GM21737 (cell line): ENCODE measurements at regions not wholly inside any gene's neighbourhood (a gene's known extent, or its start where the extent isn't known, plus 50 kb on each side); places are given as distances from the start of the nearest gene placed in this dataset.
"Not testable (repeated sequence)": the region's sequence is repeated elsewhere in the genome, so short reads cannot be mapped to it uniquely, and the experiment has no call there.

Source experiments
- ATAC-seq: cut with Tn5 transposase; IDR thresholded peaks from one replicate; pipeline ENCODE4 v1.9.1; 2021; ENCODE audit warnings: mild to moderate bottlenecking, moderate library complexity; ENCODE audit not compliant: unreplicated experiment

DNA sequence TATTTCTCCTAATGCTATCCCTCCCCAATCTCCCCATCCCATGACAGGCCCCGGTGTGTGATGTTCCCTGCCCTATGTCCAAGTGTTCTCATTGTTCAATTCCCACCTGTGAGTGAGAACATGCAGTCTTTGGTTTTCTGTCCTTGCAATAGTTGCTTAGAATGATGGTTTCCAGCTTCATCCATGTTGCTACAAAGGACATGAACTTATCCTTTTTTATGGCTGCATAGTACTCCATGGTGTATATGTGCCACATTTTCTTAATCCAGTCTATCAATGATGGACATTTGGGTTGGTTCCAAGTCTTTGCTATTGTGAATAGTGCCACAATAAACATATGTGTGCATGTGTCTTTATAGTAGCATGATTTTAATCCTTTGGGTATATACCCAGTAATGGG is 51.3 kb upstream of the RIOK2 start:
- ATAC-seq, result not testable (repeated sequence)

DNA sequence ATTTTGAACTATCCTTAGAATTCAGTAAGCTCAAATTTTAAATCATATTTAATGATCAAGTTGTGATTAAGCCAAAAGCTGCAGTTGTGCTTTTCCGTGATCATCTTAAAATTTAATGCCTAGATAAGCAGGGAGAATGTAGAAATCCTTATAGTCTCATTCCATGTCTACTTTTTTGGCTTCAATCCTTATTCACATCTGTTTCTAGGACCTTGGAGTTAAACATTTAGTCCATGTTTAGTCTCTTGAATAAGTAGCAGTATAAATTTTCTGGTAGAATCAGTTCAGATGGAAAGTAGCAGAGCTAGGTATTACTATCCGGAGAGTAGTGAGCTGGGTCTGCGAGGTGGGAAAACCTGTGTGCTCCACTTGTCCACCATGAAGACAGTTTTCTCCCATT is 59.3 kb upstream of the RIOK2 start:
- no peak for ATAC-seq

- ATAC-seq, result no peak
Observed at GRCh38 chr5:97243353-97243752, 60.3 kb upstream of the RIOK2 start.

DNA sequence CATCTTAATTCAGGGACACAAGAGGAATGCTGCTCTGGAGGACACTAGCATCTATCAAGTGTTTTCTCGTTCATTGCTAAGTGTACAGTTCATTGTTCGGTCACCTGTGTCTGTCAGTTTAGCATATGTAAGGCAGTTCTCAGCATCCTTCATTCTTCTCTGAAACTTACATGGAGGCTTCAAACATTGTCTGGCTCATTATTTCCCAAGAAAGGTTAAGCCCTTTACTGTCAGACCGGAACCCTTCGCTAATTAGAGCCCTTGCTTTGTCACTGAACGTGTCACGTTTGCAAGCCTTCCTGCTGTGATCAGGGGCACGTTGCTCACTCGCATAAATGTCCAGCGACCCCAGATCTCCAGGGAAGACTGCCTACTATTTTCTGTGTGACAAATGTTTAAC is 62.3 kb upstream of the RIOK2 start:
- no peak for ATAC-seq

DNA sequence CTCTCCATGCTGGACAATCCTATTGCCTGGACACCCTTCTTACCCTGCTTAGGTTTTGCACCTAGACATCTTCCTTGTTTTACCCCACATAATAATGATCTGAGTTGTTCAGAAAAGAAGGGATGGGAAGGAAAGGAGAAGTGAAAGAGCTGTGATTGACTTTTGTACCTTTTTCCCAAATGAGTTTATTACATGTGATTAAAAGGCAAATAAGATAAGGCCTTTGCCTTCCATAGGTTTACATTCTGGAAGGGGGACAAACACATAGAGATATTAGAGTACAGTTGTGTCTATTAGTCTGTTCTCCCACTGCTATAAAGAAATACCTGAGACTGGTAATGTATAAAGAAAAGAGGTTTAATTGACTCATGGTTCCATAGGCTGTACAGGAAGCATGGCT is 67.1 kb upstream of the RIOK2 start:
- ATAC-seq, result no peak

DNA sequence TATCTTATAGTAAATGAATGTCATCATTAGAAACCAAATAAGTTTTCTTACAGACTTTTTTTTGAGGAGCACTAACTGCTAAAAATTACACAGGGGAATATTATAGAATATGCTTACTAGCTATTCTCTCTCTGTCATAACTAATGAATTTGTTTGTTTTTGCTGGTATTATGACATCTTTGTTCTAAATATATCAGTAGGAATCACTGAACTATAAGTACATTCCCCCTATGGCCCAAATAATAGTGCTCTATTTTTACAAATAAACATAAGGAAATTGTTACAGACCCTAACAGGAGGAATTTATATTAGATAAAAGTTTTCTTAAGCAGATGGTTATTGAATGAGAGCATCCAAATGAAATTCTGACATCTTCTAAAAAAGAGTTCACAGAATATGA is 83.0 kb upstream of the RIOK2 start:
- no peak for ATAC-seq

DNA sequence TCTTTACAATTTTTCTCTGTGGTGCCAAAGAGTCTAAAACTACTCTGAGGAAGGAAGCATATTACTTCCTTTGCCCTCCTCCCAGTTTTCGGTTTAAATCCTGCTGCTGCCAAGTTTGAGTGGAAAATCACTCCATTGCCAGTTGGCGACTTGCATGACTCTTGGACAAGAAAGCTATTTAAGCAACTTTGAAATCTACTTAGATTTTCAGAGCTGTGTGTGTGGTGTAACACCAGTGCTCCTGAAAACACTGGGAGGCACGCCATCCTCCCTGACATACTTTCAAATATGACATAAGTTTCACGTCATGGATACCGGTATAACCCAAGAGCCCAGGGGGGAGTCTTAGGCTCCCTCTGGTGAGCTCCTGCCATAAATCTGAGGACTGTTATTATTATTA is 83.5 kb upstream of the RIOK2 start:
- no peak for ATAC-seq

DNA sequence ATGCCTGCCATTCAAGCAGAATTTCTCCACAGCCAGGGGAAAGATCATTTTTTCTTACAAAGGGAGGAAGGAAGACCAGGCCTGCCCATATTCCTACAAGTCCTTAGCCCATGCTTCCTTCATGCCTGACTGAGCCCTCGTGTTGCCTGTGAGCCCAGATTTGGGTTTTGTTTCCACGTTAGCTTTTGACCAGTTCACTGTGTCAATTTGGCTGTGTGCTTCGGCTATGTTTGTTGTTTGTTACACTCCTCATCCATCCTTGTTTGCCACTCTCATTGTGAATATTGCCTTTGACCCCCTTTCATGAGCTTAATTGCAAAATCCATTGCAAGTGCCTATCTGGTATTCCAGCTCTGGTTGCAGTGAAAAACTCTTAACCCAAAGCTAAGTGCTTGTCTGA is 84.7 kb upstream of the RIOK2 start:
- no peak for ATAC-seq

- ATAC-seq, result no peak
Observed at GRCh38 chr5:97276474-97277120, 93.5 kb upstream of the RIOK2 start.

DNA sequence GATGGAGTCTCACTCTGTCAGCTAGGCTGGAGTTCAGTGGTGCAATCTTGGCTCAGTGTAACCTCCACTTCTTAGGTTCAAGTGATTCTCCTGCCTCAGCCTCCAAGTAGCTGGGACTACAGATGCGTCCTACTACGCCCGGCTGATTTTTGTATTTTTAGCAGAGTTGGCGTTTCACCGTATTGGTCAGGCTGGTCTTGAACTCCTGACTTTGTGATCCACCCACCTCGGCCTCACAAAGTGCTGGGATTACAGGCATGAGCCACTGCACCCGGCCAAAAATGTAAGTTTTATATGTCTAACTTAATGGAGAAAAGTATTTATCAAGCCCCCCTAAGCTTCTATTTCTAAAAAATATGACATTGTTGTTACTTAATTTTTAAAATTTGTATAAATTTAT is 98.2 kb upstream of the RIOK2 start:
- no peak for ATAC-seq

DNA sequence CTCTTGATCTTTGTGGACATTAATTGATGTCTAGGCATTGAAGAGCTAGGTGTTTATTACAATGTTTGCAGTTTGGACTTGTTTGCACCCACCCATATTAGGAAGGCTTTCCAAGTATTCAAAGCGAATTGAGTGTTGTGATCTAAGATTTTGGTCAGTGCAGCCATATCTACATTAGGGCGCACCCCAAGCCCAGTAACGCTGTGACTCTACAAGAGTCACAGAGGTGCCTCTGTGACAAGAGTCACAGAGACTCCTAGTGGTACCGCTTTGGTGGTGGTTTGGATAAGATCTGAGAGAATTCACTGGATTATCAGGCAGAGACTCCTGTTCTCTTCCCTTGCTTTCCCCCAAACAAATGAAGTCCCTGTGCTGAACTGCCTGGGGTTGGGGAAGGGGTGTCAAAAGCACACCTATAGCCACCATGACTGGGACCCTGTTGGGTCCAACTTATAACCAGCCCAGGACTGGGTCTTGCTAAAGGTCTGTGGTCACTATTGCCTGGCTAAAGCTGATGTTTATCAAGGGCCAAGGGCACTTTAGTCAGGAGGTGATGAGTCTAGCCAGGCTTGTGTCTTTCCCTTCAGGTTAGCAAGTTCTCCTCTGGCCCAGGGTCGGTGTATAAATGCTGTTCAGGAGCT is 114.1 kb upstream of the RIOK2 start:
- peak; percentile 86 for ATAC-seq

DNA sequence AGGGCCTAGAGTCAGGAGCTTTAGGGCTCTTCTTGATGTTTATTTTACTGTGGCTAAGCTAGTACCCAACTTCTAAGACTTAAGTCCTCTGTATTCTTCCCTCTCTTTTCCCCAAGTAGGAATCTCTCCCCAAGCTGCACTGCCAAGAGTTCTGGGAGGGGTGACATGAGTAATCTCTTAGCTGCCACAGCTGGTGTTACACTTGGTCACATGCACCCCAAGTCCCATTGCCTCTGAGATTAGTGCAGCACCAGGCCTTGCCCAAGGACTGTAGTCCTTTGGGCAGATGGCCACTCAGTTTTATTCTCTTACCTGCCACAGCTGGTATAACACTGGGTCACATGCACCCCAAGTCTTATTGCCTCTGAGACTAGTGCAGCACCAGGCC is 114.7 kb upstream of the RIOK2 start:
- ATAC-seq, result no peak

DNA sequence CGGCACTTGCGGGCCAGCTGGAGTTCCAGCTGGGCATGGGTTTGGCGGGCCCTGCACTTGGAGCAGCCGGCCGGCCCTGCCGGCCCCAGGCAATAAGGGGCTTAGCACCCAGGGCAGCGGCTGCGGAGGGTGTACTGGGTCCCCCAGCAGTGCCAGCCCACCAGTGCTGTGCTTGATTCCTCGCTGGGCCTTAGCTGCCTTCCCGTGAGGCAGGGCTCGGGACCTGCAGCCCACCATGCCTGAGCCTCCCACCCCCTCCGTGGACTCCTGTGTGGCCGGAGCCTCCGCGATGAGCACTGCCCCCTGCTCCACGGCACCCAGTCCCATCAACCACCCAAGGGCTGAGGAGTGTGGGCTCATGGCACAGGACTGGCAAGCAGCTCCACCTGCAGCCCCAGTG is 118.1 kb upstream of the RIOK2 start:
- not testable (repeated sequence) for ATAC-seq

DNA sequence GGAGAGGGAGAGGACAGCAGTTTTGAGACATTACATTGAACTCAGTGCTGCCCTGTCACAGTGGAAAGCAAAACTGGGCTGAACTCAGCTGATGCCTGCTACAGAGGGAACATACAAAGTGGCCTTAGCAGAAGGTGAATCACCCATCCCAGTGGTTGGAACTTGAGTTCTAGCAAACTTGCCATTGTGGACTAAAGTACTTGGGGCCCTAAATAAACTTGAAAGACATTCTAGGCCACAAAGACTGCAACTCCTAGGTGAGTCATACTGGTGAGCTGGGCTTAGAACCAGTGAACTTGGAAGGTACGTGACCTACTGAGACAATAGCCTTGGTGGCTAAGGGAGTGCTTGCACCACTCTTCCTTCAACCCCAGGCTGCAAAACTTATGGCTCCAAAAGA is 155.7 kb upstream of the RIOK2 start:
- no peak for ATAC-seq

DNA sequence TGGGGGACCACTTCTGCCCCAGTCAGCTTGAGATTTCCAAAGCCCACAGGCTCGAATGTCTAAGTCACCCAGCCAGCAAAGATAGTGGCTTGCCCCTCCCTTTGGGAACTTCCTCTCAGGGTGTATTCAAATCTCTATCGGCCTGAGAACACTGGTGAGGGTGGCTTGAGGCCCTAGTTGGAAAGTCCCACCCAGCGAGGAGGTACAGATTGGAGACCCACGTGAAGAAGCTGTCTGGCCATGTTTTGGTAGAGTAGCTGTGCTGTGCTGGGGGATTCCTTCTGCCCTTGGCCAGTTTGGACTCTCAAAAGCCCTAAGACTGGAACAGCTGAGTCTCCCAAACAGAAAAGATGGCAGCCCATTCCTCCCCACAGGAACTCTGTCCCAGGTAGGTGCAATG is 172.7 kb upstream of the RIOK2 start:
- peak; percentile 96 for ATAC-seq

DNA sequence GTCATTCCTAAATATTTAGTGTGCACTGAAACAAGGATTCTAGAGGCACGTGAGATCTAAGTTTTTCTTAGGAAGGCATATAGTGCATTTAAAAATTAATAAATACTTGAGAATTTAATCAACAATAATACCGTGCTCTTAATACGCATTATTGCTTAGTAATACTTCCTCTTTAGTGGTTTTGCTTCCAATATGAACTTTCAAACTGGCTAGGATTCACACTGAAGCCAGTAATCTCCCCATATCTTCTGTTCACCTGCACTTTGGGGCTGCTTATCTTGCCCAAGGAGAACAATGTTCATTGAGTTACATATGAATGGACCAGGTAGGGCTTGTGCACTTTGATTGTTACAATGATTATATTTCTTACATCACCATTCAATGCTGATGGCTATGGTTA is 180.5 kb upstream of the RIOK2 start:
- ATAC-seq, result no peak

DNA sequence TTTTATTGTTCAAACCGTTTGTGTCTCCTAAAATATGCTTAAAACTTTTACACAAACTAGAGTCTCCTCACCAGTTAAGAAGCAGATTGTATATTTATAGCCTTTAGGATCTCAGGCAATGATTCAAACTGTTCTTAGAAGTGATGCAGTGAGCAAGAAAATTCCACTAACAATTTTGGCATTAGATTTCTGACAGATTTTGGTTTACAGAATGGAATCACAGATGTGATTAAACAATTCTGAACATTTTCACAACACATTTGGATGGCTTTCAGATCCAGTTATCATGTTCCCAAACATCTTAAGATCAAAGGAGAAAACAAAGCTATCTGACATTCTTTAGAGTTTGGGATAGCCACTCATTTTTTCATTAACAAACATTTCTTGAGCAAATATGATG is 181.7 kb upstream of the RIOK2 start:
- no peak for ATAC-seq

DNA sequence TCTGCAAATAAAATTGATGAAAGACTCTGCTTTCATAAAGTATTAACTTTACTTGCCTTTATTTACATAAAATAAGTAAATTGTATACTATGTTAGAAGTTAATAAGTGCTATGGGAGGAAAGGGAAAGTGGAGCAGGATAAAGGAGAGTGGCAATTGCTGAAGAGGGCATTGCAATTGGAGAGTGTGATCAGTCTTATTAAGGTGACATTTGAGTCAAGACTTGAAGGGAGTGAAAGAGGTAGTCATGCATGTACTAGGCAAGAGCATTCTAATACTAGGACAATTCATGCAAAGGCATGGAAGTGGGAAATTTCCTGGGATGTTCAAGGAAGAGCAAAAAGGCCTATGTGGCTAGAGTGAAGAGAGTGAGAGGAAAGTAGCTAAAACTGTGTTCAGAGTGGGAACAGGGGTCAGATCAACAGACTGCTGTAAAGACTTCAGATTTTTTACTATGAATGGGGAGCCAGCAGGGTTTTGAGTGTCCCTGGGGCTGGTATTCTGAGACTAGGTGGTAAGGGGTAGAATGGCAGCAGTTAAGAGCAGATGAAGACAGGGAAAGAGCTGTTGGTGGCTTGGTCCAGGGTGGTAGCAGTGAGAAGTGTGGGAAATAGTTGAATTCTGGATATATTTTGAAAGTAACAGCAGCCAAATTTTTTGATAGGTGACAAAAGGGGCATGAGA is 182.3 kb upstream of the RIOK2 start:
- no peak for ATAC-seq

DNA sequence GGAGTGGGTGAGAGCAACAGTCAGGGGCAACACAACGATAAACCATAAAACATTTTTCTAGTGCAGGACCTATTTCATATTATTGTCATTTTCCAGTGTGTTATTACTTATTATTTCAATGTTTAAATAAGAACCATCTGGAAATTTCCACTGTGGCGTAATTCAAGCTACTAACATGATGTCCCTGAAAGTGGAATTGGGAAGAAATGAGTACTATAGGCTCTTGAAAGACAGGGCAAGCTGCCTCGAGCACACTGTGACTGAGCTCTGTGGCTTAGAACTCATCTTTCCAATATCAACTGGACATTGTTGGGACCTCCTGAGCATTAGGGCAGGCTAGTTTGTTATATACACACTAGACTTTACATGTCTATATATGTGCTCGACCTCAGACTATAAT is 182.9 kb upstream of the RIOK2 start:
- no peak for ATAC-seq

DNA sequence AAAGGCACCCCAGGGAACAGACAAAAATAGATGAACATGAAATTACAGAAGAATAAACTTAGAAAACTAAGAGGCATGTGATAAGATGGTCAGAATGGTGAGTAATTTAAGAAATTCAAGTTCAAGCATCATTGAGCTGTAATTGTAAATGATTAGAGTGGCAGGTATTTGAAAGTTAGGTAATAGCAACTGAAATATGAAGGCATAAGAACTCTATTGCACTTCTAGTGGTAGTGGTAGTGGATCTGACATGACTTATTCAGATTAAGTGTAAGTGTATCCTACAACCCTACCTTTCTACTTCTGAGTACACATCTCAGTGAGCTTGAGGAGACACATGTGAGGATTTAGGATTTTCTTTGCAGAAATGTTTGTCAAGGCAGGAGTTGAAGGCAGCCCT is 192.9 kb upstream of the RIOK2 start:
- no peak for ATAC-seq

- no peak for ATAC-seq
Observed at GRCh38 chr5:97377582-97377981, 194.5 kb upstream of the RIOK2 start.

DNA sequence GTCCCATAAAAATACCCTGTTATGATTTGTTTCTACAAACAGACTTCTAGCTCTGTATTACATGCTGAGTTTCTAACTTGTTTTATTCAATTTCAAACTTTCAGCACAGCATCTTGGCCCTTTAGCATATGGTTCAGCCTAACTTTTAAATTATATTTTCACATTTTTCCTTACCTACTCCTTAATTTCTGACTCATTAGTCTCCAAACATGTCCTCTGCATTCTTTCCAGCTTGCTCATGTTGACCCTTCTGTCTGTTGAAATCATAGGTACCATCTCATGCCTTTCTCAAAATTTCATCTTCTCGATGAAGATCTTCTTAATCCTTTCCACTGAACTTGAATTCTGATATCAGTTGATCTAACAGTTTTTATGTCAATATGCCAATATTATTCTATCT is 200.9 kb upstream of the RIOK2 start:
- no peak for ATAC-seq

GRCh38 chr5:97388794-97389193 is 205.7 kb upstream of the RIOK2 start:
- no peak for ATAC-seq
